HepG2 (cell line): ENCODE measurements at regions not wholly inside any gene's neighbourhood (a gene's known extent, or its start where the extent isn't known, plus 50 kb on each side); places are given as distances from the start of the nearest gene placed in this dataset.

Source experiments
- ATAC-seq: fragments of 200-7000 bp; cut with Tn5 transposase; 3 replicates; pipeline ENCODE4 v1.9.1; 2020; ENCODE audit warnings: mild to moderate bottlenecking, moderate library complexity
- BruUV-seq: library from RNA; stranded (reverse); fragments of 400-500 nt; replicated peaks from 2 replicates; lab custom pipeline; 2021; lab: Mats Ljungman, UMichigan
- CTCF ChIA-PET: fragments of 300-600 bp; formaldehyde crosslinking; extraction: SDS; loops from one replicate; lab custom pipeline; 2021; ENCODE audit warnings: low total read pairs, inconsistent platforms, low intra/inter-chr PET ratio; lab: Yijun Ruan, JAX
- POLR2A ChIA-PET: fragments of 350-600 bp; sonication (Branson Sonifier 250); formaldehyde crosslinking; loops from one replicate; lab custom pipeline; 2020; ENCODE audit warnings: antibody characterized with exemption, inconsistent platforms; lab: Yijun Ruan, JAX
- DNase-seq: peaks from one replicate; pipeline ENCODE4 v3.0.0-alpha.2; 2015; ENCODE audit warnings: low spot score
- FAIRE-seq: peaks from 3 replicates; lab custom pipeline; 2011; peaks lifted over from hg19 to GRCh38; lab: Jason Lieb, UNC
- H2AFZ ChIP-seq: one replicate; pipeline ENCODE4 v1.6.1; 2011; ENCODE audit warnings: low read length, inconsistent platforms
- H3K27ac ChIP-seq: fragments of 300-600 bp; 3 replicates; pipeline ENCODE4 v1.8.0; 2011; ENCODE audit warnings: mixed run types, mild to moderate bottlenecking, mixed read lengths, low read length, inconsistent platforms; ENCODE audit not compliant: insufficient read depth; ENCODE audit errors: extremely low read length
- H3K27me3 ChIP-seq, 2 experiments: fragments of 200-600 bp in 1 of 2; 2 replicates in 1 of 2; 3 replicates in 1 of 2; pipeline versions ENCODE4 v1.6.0 to v1.8.0; 2011; ENCODE audit warnings: low read length in 2 of 2, mild to moderate bottlenecking in 2 of 2, moderate library complexity in 2 of 2, inconsistent platforms in 1 of 2; ENCODE audit not compliant: insufficient read depth in 2 of 2, control insufficient read depth in 1 of 2
- H3K36me3 ChIP-seq, 2 experiments: fragments of 200-600 bp in 1 of 2; replicated peaks in 1 of 2; 2 replicates in 1 of 2; 3 replicates in 1 of 2; pipeline versions ENCODE4 v1.5.1 to v1.8.0; 2011; ENCODE audit warnings: low read length in 2 of 2, inconsistent platforms in 1 of 2; ENCODE audit not compliant: insufficient read depth in 2 of 2, control insufficient read depth in 1 of 2
- H3K4me1 ChIP-seq: 2 replicates; pipeline ENCODE4 v1.5.1; 2012; ENCODE audit warnings: low read length, inconsistent platforms; ENCODE audit not compliant: insufficient read depth
- H3K4me2 ChIP-seq: 2 replicates; pipeline ENCODE4 v1.6.0; 2011; ENCODE audit warnings: low read depth, low read length, inconsistent platforms
- H3K4me3 ChIP-seq, 3 experiments: fragments of 200-600 bp in 1 of 3; sonication (generic), shearing (Covaris generic) in 1 of 3; replicated peaks in 1 of 3; 2 replicates each; pipeline ENCODE4 v1.5.1; 2011 to 2016; ENCODE audit warnings: low read length in 3 of 3, inconsistent platforms in 2 of 3, low read depth in 2 of 3, mild to moderate bottlenecking in 2 of 3, control low read depth in 1 of 3, mixed read lengths in 1 of 3; ENCODE audit not compliant: insufficient read depth in 1 of 3
- H3K79me2 ChIP-seq: one replicate; pipeline ENCODE4 v1.6.1; 2011; ENCODE audit warnings: low read length, inconsistent platforms; ENCODE audit not compliant: insufficient read depth
- H3K9ac ChIP-seq: 2 replicates; pipeline ENCODE4 v1.6.0; 2011; ENCODE audit warnings: mild to moderate bottlenecking, low read depth, low read length, inconsistent platforms; ENCODE audit not compliant: insufficient read depth
- H3K9me3 ChIP-seq: 2 replicates; pipeline ENCODE4 v1.5.1; 2012; ENCODE audit warnings: mild to moderate bottlenecking, low read length
- H4K20me1 ChIP-seq: 2 replicates; pipeline ENCODE4 v1.6.0; 2011; ENCODE audit warnings: inconsistent platforms, mild to moderate bottlenecking, low read length, moderate library complexity; ENCODE audit not compliant: insufficient read depth
- ATF7-NPFF ChIP-seq: sonication (generic); formaldehyde crosslinking; IDR thresholded peaks from 2 replicates; pipeline ENCODE4 v1.8.1; 2023; ENCODE audit warnings: mild to moderate bottlenecking, low read depth, missing genetic modification reagents, moderate library complexity
- GATA4 ChIP-seq: sonication (generic); IDR thresholded peaks from 2 replicates; pipeline ENCODE4 v1.6.1; 2016; ENCODE audit warnings: antibody characterized with exemption, low read depth, borderline replicate concordance
- GTF2F1 ChIP-seq: fragments of 150-350 bp; IDR thresholded peaks from 2 replicates; pipeline ENCODE4 v1.6.1; 2014; ENCODE audit warnings: low read length
- POLR2AphosphoS2 ChIP-seq: IDR thresholded peaks from 2 replicates; pipeline ENCODE4 v1.6.1; 2011; ENCODE audit warnings: low read depth, low read length, improper control_type of control experiment
- TBP ChIP-seq: sonication (generic); formaldehyde crosslinking; IDR thresholded peaks from 2 replicates; pipeline ENCODE4 v1.5.0; 2020; ENCODE audit warnings: missing genetic modification reagents
- WGBS: methylation state at CpG from one replicate; pipeline ENCODE4 v1.1.6; 2017; ENCODE audit warnings: low lambda C conversion rate; 5-methylcytosine and 5-hydroxymethylcytosine counted together
- in situ Hi-C: cut with HindIII; loops from 2 replicates; pipeline ENCODE4 v1.10.0; 2017; ENCODE audit warnings: low pct_unique_long_range_greater_than_20kb; ENCODE audit not compliant: extremely low pct_ligation_motif_present
- intact Hi-C: fragments of 100-400 bp; cut with micrococcal nuclease; formaldehyde crosslinking; loops from one replicate; pipeline ENCODE4 v1.10.0; 2022; ENCODE audit not compliant: unreplicated experiment
- TF ChIP-seq, protein P1 (sequence below): IDR thresholded peaks from 2 replicates; pipeline ENCODE4 v1.4.0; 2020; ENCODE audit warnings: mild to moderate bottlenecking, missing genetic modification reagents
- TF ChIP-seq, protein P2 (sequence below): sonication (generic); formaldehyde crosslinking; IDR thresholded peaks from 2 replicates; pipeline ENCODE4 v1.4.0; 2020; ENCODE audit warnings: missing genetic modification reagents
- TF ChIP-seq, protein P3 (sequence below): sonication (generic); formaldehyde crosslinking; IDR thresholded peaks from 2 replicates; pipeline ENCODE4 v1.4.0; 2020; ENCODE audit warnings: missing genetic modification reagents, borderline replicate concordance

DNA sequence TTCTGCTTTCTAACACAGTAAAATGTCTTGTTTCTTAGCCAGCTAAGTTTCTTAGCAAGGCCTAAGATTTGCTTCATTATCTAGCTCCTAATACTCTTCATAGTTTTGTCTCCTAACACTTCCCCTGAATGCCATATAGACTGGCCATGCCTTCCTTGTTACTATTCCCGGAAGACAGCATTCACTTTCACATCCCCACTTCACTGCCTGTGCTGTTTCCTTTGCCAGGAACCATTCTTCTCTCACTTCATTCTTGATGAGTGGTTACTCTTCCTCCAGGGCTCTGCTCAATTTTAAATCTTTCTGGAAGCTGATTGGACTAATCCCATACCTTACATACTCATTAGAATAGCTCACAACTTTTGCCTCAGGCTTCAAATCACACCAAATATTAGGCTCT lies 1510.2 kb upstream of the DDX18 start (continued):
- TF ChIP-seq, protein P1, sequence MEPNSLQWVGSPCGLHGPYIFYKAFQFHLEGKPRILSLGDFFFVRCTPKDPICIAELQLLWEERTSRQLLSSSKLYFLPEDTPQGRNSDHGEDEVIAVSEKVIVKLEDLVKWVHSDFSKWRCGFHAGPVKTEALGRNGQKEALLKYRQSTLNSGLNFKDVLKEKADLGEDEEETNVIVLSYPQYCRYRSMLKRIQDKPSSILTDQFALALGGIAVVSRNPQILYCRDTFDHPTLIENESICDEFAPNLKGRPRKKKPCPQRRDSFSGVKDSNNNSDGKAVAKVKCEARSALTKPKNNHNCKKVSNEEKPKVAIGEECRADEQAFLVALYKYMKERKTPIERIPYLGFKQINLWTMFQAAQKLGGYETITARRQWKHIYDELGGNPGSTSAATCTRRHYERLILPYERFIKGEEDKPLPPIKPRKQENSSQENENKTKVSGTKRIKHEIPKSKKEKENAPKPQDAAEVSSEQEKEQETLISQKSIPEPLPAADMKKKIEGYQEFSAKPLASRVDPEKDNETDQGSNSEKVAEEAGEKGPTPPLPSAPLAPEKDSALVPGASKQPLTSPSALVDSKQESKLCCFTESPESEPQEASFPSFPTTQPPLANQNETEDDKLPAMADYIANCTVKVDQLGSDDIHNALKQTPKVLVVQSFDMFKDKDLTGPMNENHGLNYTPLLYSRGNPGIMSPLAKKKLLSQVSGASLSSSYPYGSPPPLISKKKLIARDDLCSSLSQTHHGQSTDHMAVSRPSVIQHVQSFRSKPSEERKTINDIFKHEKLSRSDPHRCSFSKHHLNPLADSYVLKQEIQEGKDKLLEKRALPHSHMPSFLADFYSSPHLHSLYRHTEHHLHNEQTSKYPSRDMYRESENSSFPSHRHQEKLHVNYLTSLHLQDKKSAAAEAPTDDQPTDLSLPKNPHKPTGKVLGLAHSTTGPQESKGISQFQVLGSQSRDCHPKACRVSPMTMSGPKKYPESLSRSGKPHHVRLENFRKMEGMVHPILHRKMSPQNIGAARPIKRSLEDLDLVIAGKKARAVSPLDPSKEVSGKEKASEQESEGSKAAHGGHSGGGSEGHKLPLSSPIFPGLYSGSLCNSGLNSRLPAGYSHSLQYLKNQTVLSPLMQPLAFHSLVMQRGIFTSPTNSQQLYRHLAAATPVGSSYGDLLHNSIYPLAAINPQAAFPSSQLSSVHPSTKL (CRISPR knock-in tag) = no peak
- TF ChIP-seq ATF7-NPFF (CRISPR knock-in tag) (no peak), TBP (CRISPR knock-in tag) (no peak), GATA4 (no peak)

DNA sequence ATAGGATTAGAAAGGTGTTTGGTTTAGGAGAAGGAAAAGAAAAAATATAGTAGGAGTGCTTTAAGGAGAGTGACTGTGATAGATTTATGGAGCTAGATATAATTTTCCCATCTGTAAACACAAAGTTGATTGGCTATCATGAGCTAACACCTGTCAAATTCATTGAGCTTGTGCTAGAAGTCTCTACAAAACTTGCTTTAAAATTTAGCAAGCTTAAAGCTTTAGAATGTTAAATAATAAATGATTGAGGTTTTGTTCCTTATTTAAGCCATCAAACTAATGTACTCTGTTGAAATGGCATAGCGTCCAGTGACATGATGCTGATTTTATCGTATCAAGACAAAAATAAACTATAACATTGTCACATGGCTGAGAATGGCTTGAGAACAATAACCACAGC lies 1497.4 kb upstream of the DDX18 start:
- no peaks in the 10 kb centered on the region for H3K27me3 ChIP-seq
- no peaks in the 10 kb centered on the region for H3K4me1 ChIP-seq
- CTCF ChIA-PET = no interaction called here
- BruUV-seq = no TSS peak
- POLR2A ChIA-PET = no interaction called here
- H3K79me2 ChIP-seq = no peaks in the 10 kb centered on the region
- TF ChIP-seq POLR2AphosphoS2 (no peak), GTF2F1 (no peak)
- TF ChIP-seq, protein P2, sequence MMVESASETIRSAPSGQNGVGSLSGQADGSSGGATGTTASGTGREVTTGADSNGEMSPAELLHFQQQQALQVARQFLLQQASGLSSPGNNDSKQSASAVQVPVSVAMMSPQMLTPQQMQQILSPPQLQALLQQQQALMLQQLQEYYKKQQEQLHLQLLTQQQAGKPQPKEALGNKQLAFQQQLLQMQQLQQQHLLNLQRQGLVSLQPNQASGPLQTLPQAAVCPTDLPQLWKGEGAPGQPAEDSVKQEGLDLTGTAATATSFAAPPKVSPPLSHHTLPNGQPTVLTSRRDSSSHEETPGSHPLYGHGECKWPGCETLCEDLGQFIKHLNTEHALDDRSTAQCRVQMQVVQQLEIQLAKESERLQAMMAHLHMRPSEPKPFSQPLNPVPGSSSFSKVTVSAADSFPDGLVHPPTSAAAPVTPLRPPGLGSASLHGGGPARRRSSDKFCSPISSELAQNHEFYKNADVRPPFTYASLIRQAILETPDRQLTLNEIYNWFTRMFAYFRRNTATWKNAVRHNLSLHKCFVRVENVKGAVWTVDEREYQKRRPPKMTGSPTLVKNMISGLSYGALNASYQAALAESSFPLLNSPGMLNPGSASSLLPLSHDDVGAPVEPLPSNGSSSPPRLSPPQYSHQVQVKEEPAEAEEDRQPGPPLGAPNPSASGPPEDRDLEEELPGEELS = no peak
- TF ChIP-seq, protein P3, sequence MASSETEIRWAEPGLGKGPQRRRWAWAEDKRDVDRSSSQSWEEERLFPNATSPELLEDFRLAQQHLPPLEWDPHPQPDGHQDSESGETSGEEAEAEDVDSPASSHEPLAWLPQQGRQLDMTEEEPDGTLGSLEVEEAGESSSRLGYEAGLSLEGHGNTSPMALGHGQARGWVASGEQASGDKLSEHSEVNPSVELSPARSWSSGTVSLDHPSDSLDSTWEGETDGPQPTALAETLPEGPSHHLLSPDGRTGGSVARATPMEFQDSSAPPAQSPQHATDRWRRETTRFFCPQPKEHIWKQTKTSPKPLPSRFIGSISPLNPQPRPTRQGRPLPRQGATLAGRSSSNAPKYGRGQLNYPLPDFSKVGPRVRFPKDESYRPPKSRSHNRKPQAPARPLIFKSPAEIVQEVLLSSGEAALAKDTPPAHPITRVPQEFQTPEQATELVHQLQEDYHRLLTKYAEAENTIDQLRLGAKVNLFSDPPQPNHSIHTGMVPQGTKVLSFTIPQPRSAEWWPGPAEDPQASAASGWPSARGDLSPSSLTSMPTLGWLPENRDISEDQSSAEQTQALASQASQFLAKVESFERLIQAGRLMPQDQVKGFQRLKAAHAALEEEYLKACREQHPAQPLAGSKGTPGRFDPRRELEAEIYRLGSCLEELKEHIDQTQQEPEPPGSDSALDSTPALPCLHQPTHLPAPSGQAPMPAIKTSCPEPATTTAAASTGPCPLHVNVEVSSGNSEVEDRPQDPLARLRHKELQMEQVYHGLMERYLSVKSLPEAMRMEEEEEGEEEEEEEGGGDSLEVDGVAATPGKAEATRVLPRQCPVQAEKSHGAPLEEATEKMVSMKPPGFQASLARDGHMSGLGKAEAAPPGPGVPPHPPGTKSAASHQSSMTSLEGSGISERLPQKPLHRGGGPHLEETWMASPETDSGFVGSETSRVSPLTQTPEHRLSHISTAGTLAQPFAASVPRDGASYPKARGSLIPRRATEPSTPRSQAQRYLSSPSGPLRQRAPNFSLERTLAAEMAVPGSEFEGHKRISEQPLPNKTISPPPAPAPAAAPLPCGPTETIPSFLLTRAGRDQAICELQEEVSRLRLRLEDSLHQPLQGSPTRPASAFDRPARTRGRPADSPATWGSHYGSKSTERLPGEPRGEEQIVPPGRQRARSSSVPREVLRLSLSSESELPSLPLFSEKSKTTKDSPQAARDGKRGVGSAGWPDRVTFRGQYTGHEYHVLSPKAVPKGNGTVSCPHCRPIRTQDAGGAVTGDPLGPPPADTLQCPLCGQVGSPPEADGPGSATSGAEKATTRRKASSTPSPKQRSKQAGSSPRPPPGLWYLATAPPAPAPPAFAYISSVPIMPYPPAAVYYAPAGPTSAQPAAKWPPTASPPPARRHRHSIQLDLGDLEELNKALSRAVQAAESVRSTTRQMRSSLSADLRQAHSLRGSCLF = no peak
- H2AFZ ChIP-seq = no peak overlapping the region
- 7% methylated on average over 2 of the region's 2 CpGs for WGBS
- no peak overlapping the region for H3K4me3 ChIP-seq
- no peaks in the 10 kb centered on the region for H4K20me1 ChIP-seq
- intact Hi-C loops = no loop called here
- FAIRE-seq (no peak), DNase-seq (no peak), ATAC-seq (no peak)
- no peak overlapping the region for H3K4me2 ChIP-seq
- H3K27ac ChIP-seq = no peak overlapping the region
- in situ Hi-C loops = no loop called here
- no peaks in the 10 kb centered on the region for H3K36me3 ChIP-seq
- no peak overlapping the region for H3K9ac ChIP-seq
- peaks cover 83% of the 10 kb centered on the region for H3K9me3 ChIP-seq
